ENCODE measurements at regions not wholly inside any gene's neighbourhood (a gene's known extent, or its start where the extent isn't known, plus 50 kb on each side); places are given as distances from the start of the nearest gene placed in this dataset.
"Not testable (repeated sequence)": the region's sequence is repeated elsewhere in the genome, so short reads cannot be mapped to it uniquely, and the experiment has no call there.

DNA sequence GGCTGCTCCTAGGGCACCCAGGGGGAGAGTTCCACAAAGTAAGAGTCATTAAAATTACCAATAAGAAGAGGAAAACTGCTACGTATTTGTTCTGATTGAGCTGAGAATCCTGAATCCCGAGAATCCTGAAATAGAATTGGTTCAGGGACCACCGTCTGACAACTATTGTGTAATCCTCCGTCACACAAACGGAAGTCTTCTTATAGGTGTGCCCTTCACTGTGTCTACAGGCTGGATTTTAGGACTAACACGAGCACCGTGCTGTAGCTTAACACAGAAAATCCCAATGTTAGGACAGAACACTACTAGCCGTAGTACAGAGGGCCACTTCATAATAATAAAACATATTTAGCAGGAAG is 50.6 kb upstream of the RNF182 start:
- peak overlapping the region; percentile 65 for H3K4me3 ChIP-seq
- no peaks in the 10 kb centered on the region for H3K36me3 ChIP-seq

DNA sequence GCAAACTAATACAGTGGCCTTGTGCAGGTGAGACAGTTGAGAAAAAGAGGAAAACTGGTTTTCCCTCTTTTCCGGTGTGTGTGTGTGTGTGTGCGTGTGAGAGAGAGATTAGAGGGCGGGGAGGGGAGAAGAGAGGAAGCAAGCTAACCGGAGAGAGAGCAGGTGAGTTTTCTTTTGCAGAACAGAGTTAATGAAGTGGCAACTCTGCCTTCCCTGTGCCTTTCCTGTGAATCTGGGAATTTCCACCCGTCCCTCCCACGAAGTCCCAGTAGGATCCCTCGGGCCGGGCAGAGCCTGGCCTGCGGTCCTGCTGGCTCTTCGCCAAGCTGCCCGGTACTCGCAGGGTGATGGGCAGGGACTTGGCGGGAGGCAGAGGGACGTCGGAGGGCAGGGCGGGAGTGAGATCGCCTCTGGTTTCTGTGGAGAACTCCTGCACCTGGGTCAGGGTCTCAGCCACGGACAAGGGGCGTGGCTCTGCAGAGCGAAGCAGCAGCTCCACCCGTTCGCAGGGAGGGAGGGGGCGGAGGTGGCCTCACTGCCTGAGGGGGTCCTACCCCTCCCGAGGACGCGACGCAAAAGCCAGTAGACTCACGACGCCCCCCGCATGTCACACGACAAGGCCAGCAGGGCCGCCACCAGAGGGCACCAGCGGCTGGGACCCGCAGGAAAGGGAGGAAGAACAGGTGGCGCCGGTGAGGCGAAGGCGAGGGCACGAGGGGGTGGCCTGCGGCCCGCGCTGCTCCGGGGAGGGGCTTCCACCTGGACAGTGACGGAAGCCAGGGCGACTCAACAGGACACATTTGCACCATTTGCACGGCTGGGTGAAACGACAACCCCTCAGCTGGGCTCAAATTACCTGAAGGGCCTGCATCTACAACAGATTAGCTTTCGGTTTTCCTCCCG is 51.2 kb upstream of the RNF182 start:
- intact Hi-C loops (cut with micrococcal nuclease): no loop called here
- TF ChIP-seq, protein P1, sequence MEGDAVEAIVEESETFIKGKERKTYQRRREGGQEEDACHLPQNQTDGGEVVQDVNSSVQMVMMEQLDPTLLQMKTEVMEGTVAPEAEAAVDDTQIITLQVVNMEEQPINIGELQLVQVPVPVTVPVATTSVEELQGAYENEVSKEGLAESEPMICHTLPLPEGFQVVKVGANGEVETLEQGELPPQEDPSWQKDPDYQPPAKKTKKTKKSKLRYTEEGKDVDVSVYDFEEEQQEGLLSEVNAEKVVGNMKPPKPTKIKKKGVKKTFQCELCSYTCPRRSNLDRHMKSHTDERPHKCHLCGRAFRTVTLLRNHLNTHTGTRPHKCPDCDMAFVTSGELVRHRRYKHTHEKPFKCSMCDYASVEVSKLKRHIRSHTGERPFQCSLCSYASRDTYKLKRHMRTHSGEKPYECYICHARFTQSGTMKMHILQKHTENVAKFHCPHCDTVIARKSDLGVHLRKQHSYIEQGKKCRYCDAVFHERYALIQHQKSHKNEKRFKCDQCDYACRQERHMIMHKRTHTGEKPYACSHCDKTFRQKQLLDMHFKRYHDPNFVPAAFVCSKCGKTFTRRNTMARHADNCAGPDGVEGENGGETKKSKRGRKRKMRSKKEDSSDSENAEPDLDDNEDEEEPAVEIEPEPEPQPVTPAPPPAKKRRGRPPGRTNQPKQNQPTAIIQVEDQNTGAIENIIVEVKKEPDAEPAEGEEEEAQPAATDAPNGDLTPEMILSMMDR (IDR thresholded peaks at IDR 0.05; ENCODE audit: borderline replicate concordance): peak; percentile 72

More for the DNA sequence above, 50.6 kb upstream of the RNF182 start:
- Histone ChIP-seq H3K9me3 (replicated peaks) (peaks cover 10% of the 10 kb centered on the region), H3K4me1 (peaks cover 11% of the 10 kb centered on the region), H3K27me3 (ENCODE audit: low read depth) (no peaks in the 10 kb centered on the region), H3K27ac (replicated peaks) (no peak overlapping the region)
- TF ChIP-seq, protein P1 (IDR thresholded peaks at IDR 0.05; ENCODE audit: borderline replicate concordance): no peak
- DNase-seq: no peak
- intact Hi-C loops (cut with micrococcal nuclease): no loop called here

DNA sequence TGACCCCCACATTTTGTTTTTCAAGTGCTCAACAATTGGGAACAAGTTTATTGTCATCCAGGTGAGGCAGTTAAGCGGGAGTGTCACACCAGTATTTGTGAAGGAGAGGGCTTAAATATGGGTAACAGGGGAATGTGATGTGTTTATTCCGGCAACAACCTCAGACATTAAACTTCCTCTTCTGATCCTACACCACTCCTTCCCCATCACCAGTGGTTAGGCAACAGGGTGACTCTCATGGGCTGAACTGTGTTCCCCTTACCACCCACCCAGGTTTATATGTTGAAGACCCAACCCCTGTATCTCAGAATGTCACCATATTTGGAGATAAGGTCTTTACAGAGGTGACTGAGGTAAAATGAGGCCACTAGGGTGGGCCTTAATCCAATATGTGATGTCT is 52.1 kb upstream of the RNF182 start:
- no peak for DNase-seq
- no peak overlapping the region for H3K4me3 ChIP-seq
- H3K27ac ChIP-seq (replicated peaks): no peak overlapping the region
- no peaks in the 10 kb centered on the region for H3K27me3 ChIP-seq (ENCODE audit: low read depth)
- intact Hi-C loops (cut with micrococcal nuclease): no loop called here
- peaks cover 11% of the 10 kb centered on the region for H3K4me1 ChIP-seq
- TF ChIP-seq, protein P1 (IDR thresholded peaks at IDR 0.05; ENCODE audit: borderline replicate concordance): no peak
- no peaks in the 10 kb centered on the region for H3K9me3 ChIP-seq (replicated peaks)
- no peaks in the 10 kb centered on the region for H3K36me3 ChIP-seq

More for the DNA sequence above, 51.2 kb upstream of the RNF182 start:
- H3K27me3 ChIP-seq (ENCODE audit: low read depth): no peaks in the 10 kb centered on the region
- H3K9me3 ChIP-seq (replicated peaks): peaks cover 9% of the 10 kb centered on the region
- peak; percentile 55 for DNase-seq
- no peaks in the 10 kb centered on the region for H3K36me3 ChIP-seq
- no peak overlapping the region for H3K27ac ChIP-seq (replicated peaks)
- peaks cover 11% of the 10 kb centered on the region for H3K4me1 ChIP-seq
- peak overlapping the region; percentile 65 for H3K4me3 ChIP-seq

DNA sequence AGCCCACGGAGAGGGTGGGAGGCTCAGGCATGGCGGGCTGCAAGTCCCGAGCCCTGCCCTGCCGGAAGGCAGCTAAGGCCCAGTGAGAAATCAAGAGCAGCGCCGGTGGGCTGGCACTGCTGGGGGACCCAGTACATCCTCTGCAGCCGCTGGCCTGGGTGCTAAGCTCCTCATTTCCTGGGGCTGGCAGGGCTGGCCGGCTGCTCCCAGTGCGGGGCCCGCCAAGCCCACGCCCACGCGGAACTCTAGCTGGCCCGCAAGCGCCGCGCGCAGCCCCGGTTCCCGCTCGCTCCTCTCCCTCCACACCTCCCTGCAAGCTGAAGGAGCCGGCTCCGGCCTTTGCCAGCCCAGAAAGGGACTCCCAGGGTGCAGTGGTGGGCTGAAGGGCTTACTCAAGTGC is 52.7 kb upstream of the RNF182 start:
- H3K4me3 ChIP-seq; intact Hi-C loops (cut with micrococcal nuclease); H3K27ac ChIP-seq (replicated peaks); H3K27me3 ChIP-seq (ENCODE audit: low read depth); H3K36me3 ChIP-seq; H3K9me3 ChIP-seq (replicated peaks); DNase-seq: not testable (repeated sequence)
- peaks cover 11% of the 10 kb centered on the region for H3K4me1 ChIP-seq

DNA sequence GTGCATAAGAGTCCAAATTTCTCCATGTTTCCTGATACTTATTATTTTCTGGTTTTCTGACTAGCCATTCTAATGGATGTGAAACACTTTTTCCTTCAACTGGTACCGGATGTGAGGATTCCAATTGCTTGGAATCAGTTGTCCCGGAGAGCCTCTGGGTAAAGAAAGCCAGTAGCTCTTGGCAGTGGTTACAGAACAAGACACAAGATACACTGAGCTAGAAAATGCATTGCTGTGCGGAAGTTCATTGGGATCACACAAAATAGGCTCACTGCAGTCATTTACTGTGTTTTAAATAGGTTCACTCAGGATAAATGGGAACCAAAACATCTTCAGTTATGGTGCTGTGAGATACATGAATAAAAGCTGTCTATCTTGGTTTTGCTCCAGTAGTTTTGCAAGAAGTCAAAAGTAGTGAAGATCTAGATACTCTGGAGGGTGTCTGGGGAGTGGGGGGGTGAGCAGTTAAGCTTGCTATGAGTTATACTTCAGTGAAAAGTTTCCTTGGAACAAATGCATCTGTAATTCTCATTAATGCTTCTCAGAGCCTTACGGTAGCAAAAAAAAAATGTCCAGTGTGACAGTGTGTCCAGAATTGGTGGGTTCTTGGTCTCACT is 54.4 kb upstream of the RNF182 start:
- Histone ChIP-seq H3K36me3 (no peaks in the 10 kb centered on the region), H3K27ac (replicated peaks) (no peak overlapping the region), H3K4me1 (peaks cover 11% of the 10 kb centered on the region), H3K27me3 (ENCODE audit: low read depth) (no peaks in the 10 kb centered on the region), H3K4me3 (no peak overlapping the region), H3K9me3 (replicated peaks) (no peaks in the 10 kb centered on the region)
- DNase-seq: no peak
- TF ChIP-seq, protein P1 (IDR thresholded peaks at IDR 0.05; ENCODE audit: borderline replicate concordance): no peak
- intact Hi-C loops (cut with micrococcal nuclease): no loop called here

DNA sequence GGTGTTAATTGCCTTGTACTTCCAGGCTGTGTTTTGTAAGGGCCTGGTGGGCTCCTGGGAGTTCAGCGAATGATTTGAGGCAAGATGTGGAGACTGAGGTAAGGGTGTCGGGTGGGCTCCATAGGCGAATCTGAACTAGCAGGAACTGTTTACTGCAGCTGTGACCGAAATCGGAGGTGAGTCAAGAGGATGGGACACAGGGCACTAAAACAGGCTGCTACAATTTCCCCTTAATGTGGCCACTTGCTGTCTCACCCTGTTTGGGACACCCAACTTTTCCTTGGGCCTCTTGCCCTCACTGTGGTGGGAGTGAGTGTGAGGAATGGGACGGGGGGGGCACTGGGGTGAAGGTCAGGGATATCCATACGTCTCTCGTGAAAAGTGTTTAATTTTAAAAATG is 53.9 kb upstream of the MCUR1 start:
- intact Hi-C loops (cut with micrococcal nuclease): no loop called here
- Histone ChIP-seq H3K9me3 (replicated peaks) (no peaks in the 10 kb centered on the region), H3K4me1 (peaks cover under 1% of the 10 kb centered on the region), H3K27ac (replicated peaks) (no peak overlapping the region), H3K27me3 (ENCODE audit: low read depth) (no peaks in the 10 kb centered on the region), H3K4me3 (no peak overlapping the region), H3K36me3 (no peaks in the 10 kb centered on the region)
- no peak for DNase-seq
- TF ChIP-seq, protein P1 (IDR thresholded peaks at IDR 0.05; ENCODE audit: borderline replicate concordance): no peak
